OCI-LY7 (cell line): ENCODE measurements at regions not wholly inside any gene's neighbourhood (a gene's known extent, or its start where the extent isn't known, plus 50 kb on each side); places are given as distances from the start of the nearest gene placed in this dataset.

Experiments
- BruUV-seq: library from RNA; stranded (reverse); fragments of 400-500 nt; replicated peaks from 2 replicates; lab custom pipeline; 2021; lab: Mats Ljungman, UMichigan
- CTCF ChIA-PET: fragments of 300-600 bp; sonication (Branson Sonifier 250); formaldehyde crosslinking; loops from one replicate; lab custom pipeline; 2022; ENCODE audit warnings: antibody characterized with exemption; ENCODE audit not compliant: unreplicated experiment; lab: Charles Lee
- POLR2A ChIA-PET: fragments of 300-600 bp; sonication (Branson Sonifier 250); formaldehyde crosslinking; loops from one replicate; lab custom pipeline; 2022; ENCODE audit warnings: antibody characterized with exemption; lab: Charles Lee
- DNase-seq: peaks from one replicate; pipeline ENCODE4 v3.0.0-alpha.2; 2015; ENCODE audit warnings: low spot score
- H2AFZ ChIP-seq: fragments of 200-600 bp; sonication (generic), shearing (Covaris generic); 2 replicates; pipeline ENCODE4 v1.6.1; 2014; ENCODE audit warnings: mild to moderate bottlenecking, antibody characterized with exemption, low read length, moderate library complexity
- H3K27ac ChIP-seq: fragments of 200-600 bp; sonication (generic); 2 replicates; pipeline ENCODE4 v1.5.1; 2014; ENCODE audit warnings: mixed run types, low read depth, mild to moderate bottlenecking, moderate library complexity, low read length, inconsistent platforms; ENCODE audit not compliant: poor library complexity, severe bottlenecking
- H3K36me3 ChIP-seq: fragments of 200-600 bp; sonication (generic); 2 replicates; pipeline ENCODE4 v1.6.1; 2014; ENCODE audit warnings: mild to moderate bottlenecking, antibody characterized with exemption, low read length, moderate library complexity, mixed read lengths; ENCODE audit not compliant: insufficient read depth
- H3K4me1 ChIP-seq: fragments of 200-600 bp; sonication (generic); 2 replicates; pipeline ENCODE4 v1.5.1; 2014; ENCODE audit warnings: mild to moderate bottlenecking, low read length; ENCODE audit not compliant: insufficient read depth, poor library complexity, severe bottlenecking
- H3K4me2 ChIP-seq: fragments of 200-600 bp; sonication (generic); 2 replicates; pipeline ENCODE4 v1.6.1; 2014; ENCODE audit warnings: mild to moderate bottlenecking, low read length
- H3K4me3 ChIP-seq: fragments of 200-600 bp; sonication (generic); 2 replicates; pipeline ENCODE4 v1.5.1; 2014; ENCODE audit warnings: mild to moderate bottlenecking, low read depth, low read length; ENCODE audit not compliant: poor library complexity, severe bottlenecking
- H3K79me2 ChIP-seq: fragments of 200-600 bp; sonication (generic); 2 replicates; pipeline ENCODE4 v1.6.1; 2016; ENCODE audit warnings: low read depth, mild to moderate bottlenecking, low read length, moderate library complexity, mixed read lengths; ENCODE audit not compliant: insufficient read depth
- H3K9me2 ChIP-seq: fragments of 200-600 bp; sonication (generic); 2 replicates; pipeline ENCODE4 v1.6.1; 2016; ENCODE audit warnings: mild to moderate bottlenecking, low read length, mixed read lengths; ENCODE audit not compliant: insufficient read depth
- H3K9me3 ChIP-seq: fragments of 200-600 bp; sonication (generic); 2 replicates; pipeline ENCODE4 v1.6.1; 2014; ENCODE audit warnings: mild to moderate bottlenecking, mixed run types, low read length, mixed read lengths
- H4K20me1 ChIP-seq: fragments of 200-600 bp; sonication (generic); 2 replicates; pipeline ENCODE4 v1.6.1; 2014; ENCODE audit warnings: mild to moderate bottlenecking, antibody characterized with exemption, low read length, moderate library complexity, mixed read lengths; ENCODE audit not compliant: insufficient read depth
- EZH2phosphoT487 ChIP-seq: fragments of 200-600 bp; sonication (generic); IDR thresholded peaks from 2 replicates; pipeline ENCODE4 v1.6.1; 2018; ENCODE audit warnings: low read depth, borderline replicate concordance, mild to moderate bottlenecking, mixed run types, antibody characterized with exemption, low read length, moderate library complexity, mixed read lengths
- intact Hi-C: fragments of 100-400 bp; cut with micrococcal nuclease; formaldehyde crosslinking; loops from one replicate; pipeline ENCODE4 v1.10.0; 2022; ENCODE audit not compliant: unreplicated experiment
- TF ChIP-seq, protein P1 (sequence below): fragments of 200-600 bp; sonication (generic); conservative IDR thresholded peaks from 2 replicates; pipeline ENCODE4 v1.5.1; 2014; ENCODE audit warnings: mild to moderate bottlenecking, antibody characterized with exemption, low read length, moderate library complexity, mixed read lengths

DNA sequence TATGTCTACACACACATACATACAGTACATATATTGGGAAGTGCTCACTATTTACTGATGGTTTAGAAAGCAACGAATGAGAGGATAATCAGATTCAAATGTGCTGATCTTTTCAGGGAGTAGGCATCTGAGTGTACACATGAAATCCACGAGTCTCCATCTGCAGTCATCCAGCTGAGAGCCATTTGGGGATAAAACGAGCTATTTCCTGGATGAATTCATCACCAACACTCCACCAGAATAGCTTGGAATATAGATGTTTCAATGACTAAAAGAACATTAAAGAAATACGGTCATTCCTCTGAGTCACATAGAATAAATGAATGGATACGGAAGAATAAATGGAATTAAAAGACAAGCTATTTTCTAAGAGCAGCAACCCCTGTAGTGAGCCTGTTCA, 721.6 kb upstream of the ARGLU1 start:
- Histone ChIP-seq H3K27ac (no peak overlapping the region), H3K4me1 (no peaks in the 10 kb centered on the region), H3K79me2 (no peaks in the 10 kb centered on the region), H3K4me2 (no peak overlapping the region), H3K36me3 (no peaks in the 10 kb centered on the region), H3K9me2 (no peaks in the 10 kb centered on the region), H3K9me3 (no peaks in the 10 kb centered on the region), H3K4me3 (no peak overlapping the region), H4K20me1 (no peaks in the 10 kb centered on the region), H2AFZ (no peak overlapping the region)
- intact Hi-C loops, result no loop called here
- ChIA-PET POLR2A (no interaction called here), CTCF (no interaction called here)
- no peak for DNase-seq
- TF ChIP-seq, protein P1, sequence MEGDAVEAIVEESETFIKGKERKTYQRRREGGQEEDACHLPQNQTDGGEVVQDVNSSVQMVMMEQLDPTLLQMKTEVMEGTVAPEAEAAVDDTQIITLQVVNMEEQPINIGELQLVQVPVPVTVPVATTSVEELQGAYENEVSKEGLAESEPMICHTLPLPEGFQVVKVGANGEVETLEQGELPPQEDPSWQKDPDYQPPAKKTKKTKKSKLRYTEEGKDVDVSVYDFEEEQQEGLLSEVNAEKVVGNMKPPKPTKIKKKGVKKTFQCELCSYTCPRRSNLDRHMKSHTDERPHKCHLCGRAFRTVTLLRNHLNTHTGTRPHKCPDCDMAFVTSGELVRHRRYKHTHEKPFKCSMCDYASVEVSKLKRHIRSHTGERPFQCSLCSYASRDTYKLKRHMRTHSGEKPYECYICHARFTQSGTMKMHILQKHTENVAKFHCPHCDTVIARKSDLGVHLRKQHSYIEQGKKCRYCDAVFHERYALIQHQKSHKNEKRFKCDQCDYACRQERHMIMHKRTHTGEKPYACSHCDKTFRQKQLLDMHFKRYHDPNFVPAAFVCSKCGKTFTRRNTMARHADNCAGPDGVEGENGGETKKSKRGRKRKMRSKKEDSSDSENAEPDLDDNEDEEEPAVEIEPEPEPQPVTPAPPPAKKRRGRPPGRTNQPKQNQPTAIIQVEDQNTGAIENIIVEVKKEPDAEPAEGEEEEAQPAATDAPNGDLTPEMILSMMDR, result no peak
- TF ChIP-seq EZH2phosphoT487, result no peak
- BruUV-seq, result no TSS peak

DNA sequence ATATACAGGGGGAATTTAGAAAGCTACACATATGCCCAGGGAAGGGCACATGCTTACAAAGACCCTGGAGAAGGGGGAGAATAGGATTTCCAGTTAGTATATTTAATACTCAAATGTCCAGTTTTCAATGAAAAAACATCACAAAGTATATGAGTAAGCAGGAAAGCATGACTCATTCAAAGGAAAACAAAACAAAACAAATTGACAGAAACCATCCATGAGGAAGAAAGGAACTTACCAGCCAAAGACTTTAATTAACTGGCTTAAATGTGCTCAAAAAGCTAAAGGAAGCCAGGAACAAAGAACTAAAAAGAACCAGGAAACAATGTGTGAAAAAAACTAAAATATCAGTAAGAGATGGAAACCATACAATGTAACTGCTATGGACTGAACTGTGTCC, 716.2 kb upstream of the ARGLU1 start:
- TF ChIP-seq, protein P1, result no peak
- TF ChIP-seq EZH2phosphoT487, result no peak
- H3K4me2 ChIP-seq, result no peak overlapping the region
- intact Hi-C loops, result no loop called here

DNA sequence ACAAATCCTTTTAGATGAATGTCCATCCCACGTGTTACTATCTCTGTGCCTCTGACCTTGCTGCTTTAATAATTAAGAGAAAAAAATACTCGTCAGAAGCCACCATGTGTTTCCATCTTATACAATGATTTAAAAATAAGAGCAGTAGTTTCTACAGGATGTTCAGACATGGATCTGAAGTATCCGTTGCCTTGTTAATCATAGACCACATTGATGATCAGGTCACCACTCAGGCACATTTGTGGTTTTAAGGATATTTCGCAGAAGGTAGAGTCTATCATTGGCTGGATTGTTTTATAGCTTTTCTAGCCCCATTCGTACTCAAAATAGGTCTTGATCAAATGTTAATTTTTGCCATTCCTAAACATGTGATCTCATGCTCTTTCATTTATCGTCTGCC, 710.0 kb upstream of the ARGLU1 start:
- H3K4me2 ChIP-seq, result no peak overlapping the region
- TF ChIP-seq, protein P1, result no peak
- TF ChIP-seq EZH2phosphoT487, result no peak
- DNase-seq, result no peak
- CTCF ChIA-PET, result no interaction called here
- POLR2A ChIA-PET, result no interaction called here
- no peaks in the 10 kb centered on the region for H3K36me3 ChIP-seq
- no peak overlapping the region for H2AFZ ChIP-seq
- no peaks in the 10 kb centered on the region for H3K79me2 ChIP-seq
- no peaks in the 10 kb centered on the region for H4K20me1 ChIP-seq
- intact Hi-C loops, result no loop called here
- H3K9me3 ChIP-seq, result no peaks in the 10 kb centered on the region
- no peaks in the 10 kb centered on the region for H3K9me2 ChIP-seq
- H3K4me3 ChIP-seq, result no peak overlapping the region
- H3K4me1 ChIP-seq, result no peaks in the 10 kb centered on the region
- no TSS peak for BruUV-seq
- H3K27ac ChIP-seq, result no peak overlapping the region

More for the DNA sequence above, 716.2 kb upstream of the ARGLU1 start:
- no peaks in the 10 kb centered on the region for H4K20me1 ChIP-seq
- ChIA-PET POLR2A (no interaction called here), CTCF (no interaction called here)
- H3K27ac ChIP-seq, result no peak overlapping the region
- no peak overlapping the region for H2AFZ ChIP-seq
- H3K9me3 ChIP-seq, result no peaks in the 10 kb centered on the region
- H3K79me2 ChIP-seq, result no peaks in the 10 kb centered on the region
- no peak overlapping the region for H3K4me3 ChIP-seq
- DNase-seq, result no peak
- BruUV-seq, result no TSS peak
- H3K4me1 ChIP-seq, result no peaks in the 10 kb centered on the region
- no peaks in the 10 kb centered on the region for H3K9me2 ChIP-seq
- H3K36me3 ChIP-seq, result no peaks in the 10 kb centered on the region
